ENCODE measurements at regions not wholly inside any gene's neighbourhood (a gene's known extent, or its start where the extent isn't known, plus 50 kb on each side); places are given as distances from the start of the nearest gene placed in this dataset.

DNA sequence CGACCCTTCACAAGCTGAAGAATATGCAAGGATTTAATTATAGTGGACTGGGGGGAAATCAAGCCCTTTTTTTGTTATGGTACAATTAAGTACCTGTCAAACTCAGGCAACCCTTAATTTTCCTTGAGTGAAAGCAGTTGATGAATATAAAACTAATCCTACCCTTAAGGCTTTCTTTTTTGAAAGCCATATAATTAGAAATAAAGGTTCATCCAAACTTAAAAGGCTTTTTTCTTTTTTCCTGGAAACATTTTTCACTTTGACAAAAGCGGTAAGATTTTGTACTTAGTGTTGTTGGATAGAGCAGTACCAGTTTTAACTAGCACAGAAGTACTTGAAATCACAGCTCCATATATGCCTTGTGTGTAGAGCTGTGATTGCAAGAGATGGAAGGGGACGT lies 91.9 kb upstream of the MANSC4 start:
- H3K4me1 ChIP-seq = no peaks in the 10 kb centered on the region
- intact Hi-C loops (cut with DNase I) = no loop called here
- 71 to 79% methylated on average over 3 of the region's 3 CpGs for WGBS, 2 donors
- H3K27ac ChIP-seq = no peak overlapping the region
- H3K4me3 ChIP-seq = no peak overlapping the region
- H3K27me3 ChIP-seq = no peaks in the 10 kb centered on the region
- H3K9me3 ChIP-seq = no peaks in the 10 kb centered on the region
- no peaks in the 10 kb centered on the region for H3K36me3 ChIP-seq
- no peak for FAIRE-seq
- ATAC-seq = no peak
- TF ChIP-seq, protein P1, sequence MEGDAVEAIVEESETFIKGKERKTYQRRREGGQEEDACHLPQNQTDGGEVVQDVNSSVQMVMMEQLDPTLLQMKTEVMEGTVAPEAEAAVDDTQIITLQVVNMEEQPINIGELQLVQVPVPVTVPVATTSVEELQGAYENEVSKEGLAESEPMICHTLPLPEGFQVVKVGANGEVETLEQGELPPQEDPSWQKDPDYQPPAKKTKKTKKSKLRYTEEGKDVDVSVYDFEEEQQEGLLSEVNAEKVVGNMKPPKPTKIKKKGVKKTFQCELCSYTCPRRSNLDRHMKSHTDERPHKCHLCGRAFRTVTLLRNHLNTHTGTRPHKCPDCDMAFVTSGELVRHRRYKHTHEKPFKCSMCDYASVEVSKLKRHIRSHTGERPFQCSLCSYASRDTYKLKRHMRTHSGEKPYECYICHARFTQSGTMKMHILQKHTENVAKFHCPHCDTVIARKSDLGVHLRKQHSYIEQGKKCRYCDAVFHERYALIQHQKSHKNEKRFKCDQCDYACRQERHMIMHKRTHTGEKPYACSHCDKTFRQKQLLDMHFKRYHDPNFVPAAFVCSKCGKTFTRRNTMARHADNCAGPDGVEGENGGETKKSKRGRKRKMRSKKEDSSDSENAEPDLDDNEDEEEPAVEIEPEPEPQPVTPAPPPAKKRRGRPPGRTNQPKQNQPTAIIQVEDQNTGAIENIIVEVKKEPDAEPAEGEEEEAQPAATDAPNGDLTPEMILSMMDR (IDR thresholded peaks at IDR 0.05) = no peak
- no peak for DNase-seq

DNA sequence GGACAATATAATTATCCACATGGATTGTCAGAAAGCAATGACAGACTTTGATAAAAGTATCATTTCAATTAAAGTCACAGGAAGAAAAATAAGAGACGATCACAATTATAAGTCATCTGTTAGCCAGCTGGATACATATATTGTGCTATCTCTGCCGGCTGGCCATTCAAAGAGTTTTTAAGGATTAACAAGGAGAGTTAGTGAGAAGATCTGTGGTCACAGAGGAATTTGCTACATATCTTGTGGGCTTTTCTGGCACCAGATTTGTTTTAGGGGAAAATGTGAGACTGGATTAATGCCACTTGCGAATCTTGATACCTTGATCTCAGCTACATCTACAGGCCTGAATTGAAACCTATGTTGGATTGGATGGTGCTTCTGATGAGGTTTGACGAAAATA lies 90.9 kb upstream of the MANSC4 start:
- Histone ChIP-seq H3K4me3 (no peak overlapping the region), H3K27me3 (no peaks in the 10 kb centered on the region), H3K36me3 (no peaks in the 10 kb centered on the region), H3K4me1 (no peaks in the 10 kb centered on the region), H3K27ac (no peak overlapping the region), H3K9me3 (no peaks in the 10 kb centered on the region)
- WGBS, 2 donors = 78 to 85% methylated on average over 4 of the region's 4 CpGs
- ATAC-seq (no peak), FAIRE-seq (no peak), DNase-seq (no peak)
- intact Hi-C loops (cut with DNase I) = no loop called here
- TF ChIP-seq, protein P1 (IDR thresholded peaks at IDR 0.05) = no peak

DNA sequence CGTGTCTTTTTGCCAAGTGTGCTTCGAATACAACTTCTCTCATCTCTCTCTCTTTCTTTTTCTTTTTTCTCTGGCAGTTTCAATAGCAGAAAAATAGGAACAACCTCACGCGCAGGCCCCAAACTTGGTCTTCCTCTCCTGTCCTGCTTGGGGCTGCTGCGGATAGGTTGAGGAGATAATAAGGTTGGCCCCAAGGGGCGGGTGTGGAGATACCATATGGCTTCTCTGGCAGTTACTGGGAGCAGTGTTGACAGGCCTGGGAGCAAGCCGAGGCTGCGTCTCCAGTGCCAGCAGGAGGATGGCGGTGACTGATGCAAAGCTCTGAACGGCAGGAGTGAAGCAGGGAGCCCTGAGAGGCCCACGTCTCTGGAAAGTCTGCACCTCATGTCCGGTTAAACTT lies 89.5 kb upstream of the MANSC4 start:
- FAIRE-seq (no peak), ATAC-seq (no peak), DNase-seq (no peak)
- 87% methylated on average over 12 of the region's 12 CpGs for WGBS, 2 donors
- Histone ChIP-seq H3K4me3 (no peak overlapping the region), H3K4me1 (no peaks in the 10 kb centered on the region), H3K27me3 (no peaks in the 10 kb centered on the region), H3K27ac (no peak overlapping the region), H3K36me3 (no peaks in the 10 kb centered on the region), H3K9me3 (no peaks in the 10 kb centered on the region)
- TF ChIP-seq, protein P1 (IDR thresholded peaks at IDR 0.05) = no peak
- intact Hi-C loops (cut with DNase I) = no loop called here

DNA sequence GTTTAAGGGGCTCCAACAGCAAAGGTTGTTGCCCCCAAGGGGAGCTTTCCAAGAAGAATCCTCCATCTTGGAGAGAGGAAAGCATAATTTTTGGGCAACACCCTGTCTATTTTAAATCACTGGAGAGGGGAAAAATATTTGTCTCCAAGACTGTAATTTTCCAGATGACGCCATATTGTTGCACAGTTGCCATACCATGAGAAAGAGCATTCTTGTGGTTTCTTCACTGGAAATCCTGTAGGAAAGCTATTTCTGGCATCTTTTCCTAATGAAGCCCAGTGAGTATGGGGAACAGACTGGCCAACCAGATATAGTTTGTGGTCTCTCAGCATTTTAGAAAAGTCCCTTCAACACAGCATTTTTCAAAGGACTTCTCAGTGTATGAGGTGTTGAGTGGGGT lies 88.1 kb upstream of the MANSC4 start:
- no peak overlapping the region for H3K4me3 ChIP-seq
- no peaks in the 10 kb centered on the region for H3K9me3 ChIP-seq
- DNase-seq = no peak
- intact Hi-C loops (cut with DNase I) = no loop called here
- TF ChIP-seq, protein P1 (IDR thresholded peaks at IDR 0.05) = no peak
- H3K27me3 ChIP-seq = no peaks in the 10 kb centered on the region
- no peaks in the 10 kb centered on the region for H3K4me1 ChIP-seq
- no peak for FAIRE-seq
- no peak for ATAC-seq
- no peaks in the 10 kb centered on the region for H3K36me3 ChIP-seq
- H3K27ac ChIP-seq = no peak overlapping the region
- WGBS, 2 donors = 94 to 96% methylated on average over 1 of the region's 1 CpG

DNA sequence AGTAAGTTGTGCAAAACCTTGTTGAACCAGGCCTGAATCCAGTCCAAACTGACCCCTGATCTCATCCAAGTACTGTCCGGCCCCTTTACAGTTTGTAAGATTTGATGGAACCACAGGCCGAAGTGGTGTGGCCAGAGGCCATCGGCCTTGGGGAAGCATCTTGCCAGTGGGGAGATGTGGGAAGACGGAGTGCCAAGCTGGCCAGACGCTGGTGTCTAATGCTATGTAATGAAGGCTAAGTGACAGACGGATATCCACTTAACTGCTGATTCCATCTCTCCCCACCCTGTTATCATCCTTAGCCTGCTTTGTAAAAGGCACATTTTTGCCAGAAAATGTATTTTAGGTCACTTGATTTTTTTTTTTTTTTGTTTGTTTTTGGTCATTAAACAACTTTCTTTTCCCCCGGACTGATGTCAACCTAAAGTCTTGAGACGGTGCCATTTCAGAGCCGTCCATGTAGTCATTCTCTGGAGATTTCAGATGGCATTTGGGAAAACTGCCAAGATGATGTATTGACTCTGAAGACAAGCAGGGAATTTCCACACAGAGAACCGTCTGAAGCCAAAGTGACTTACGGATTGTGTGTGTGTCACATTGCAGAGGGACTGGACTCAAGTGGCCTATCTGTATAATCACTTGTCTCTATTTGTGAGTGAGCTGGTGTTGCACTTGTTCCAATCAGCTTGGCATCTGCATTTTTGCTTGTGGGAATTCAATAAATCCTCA lies 86.5 kb upstream of the MANSC4 start:
- TF ChIP-seq, protein P1 (IDR thresholded peaks at IDR 0.05) = no peak
- H3K4me3 ChIP-seq = no peak overlapping the region
- DNase-seq (no peak), FAIRE-seq (no peak), ATAC-seq (peak in 1 of 4 donors; percentile 55)
- H3K9me3 ChIP-seq = no peaks in the 10 kb centered on the region
- no peaks in the 10 kb centered on the region for H3K4me1 ChIP-seq
- intact Hi-C loops (cut with DNase I) = no loop called here
- H3K27ac ChIP-seq = no peak overlapping the region
- WGBS, 2 donors = 64 to 66% methylated on average over 11 of the region's 11 CpGs
- no peaks in the 10 kb centered on the region for H3K36me3 ChIP-seq
- no peaks in the 10 kb centered on the region for H3K27me3 ChIP-seq

All from pancreas (tissue), 10 donors.